Neural progenitor cell (in vitro differentiated cells): ENCODE measurements at regions not wholly inside any gene's neighbourhood (a gene's known extent, or its start where the extent isn't known, plus 50 kb on each side); places are given as distances from the start of the nearest gene placed in this dataset.
A peak's percentile ranks its signal among the peaks of the same experiment; 100 is the strongest.

Experiments
- DNase-seq: peaks from one replicate; pipeline ENCODE4 v3.0.0-alpha.2; 2016; ENCODE audit warnings: low spot score
- H2AFZ ChIP-seq: fragments of 200-600 bp; sonication (generic); replicated peaks from 2 replicates; pipeline ENCODE4 v1.6.1; 2016; ENCODE audit warnings: antibody characterized with exemption
- H3F3A ChIP-seq: fragments of 200-600 bp; sonication (generic); 2 replicates; pipeline ENCODE4 v1.6.1; 2016; ENCODE audit warnings: antibody characterized with exemption, low read depth
- H3K27ac ChIP-seq: fragments of 200-600 bp; sonication (generic); 2 replicates; pipeline ENCODE4 v1.5.1; 2016; ENCODE audit warnings: mild to moderate bottlenecking
- H3K27me3 ChIP-seq: fragments of 200-600 bp; sonication (generic); 2 replicates; pipeline ENCODE4 v1.6.1; 2016; ENCODE audit warnings: mild to moderate bottlenecking, moderate library complexity
- H3K36me3 ChIP-seq: fragments of 200-600 bp; sonication (generic); 2 replicates; pipeline ENCODE4 v1.5.1; 2016
- H3K4me1 ChIP-seq: fragments of 200-600 bp; sonication (generic); 2 replicates; pipeline ENCODE4 v1.6.1; 2016; ENCODE audit warnings: mixed run types
- H3K4me2 ChIP-seq: fragments of 200-600 bp; sonication (generic); 2 replicates; pipeline ENCODE4 v1.6.1; 2016
- H3K4me3 ChIP-seq: fragments of 200-600 bp; sonication (generic); 2 replicates; pipeline ENCODE4 v1.5.1; 2016
- H3K79me2 ChIP-seq: fragments of 200-600 bp; sonication (generic); 2 replicates; pipeline ENCODE4 v1.6.1; 2016; ENCODE audit warnings: low read depth
- H3K9ac ChIP-seq: fragments of 200-600 bp; sonication (generic); 2 replicates; pipeline ENCODE4 v1.6.1; 2016
- H3K9me3 ChIP-seq: fragments of 200-600 bp; sonication (generic); 2 replicates; pipeline ENCODE4 v1.5.1; 2016; ENCODE audit warnings: low read depth
- H4K20me1 ChIP-seq: fragments of 200-600 bp; sonication (generic); 2 replicates; pipeline ENCODE4 v1.6.1; 2016; ENCODE audit warnings: low read depth
- H3K27ac Mint-ChIP-seq: 3 replicates; pipeline ENCODE4 v1.8.0; 2021; ENCODE audit warnings: mixed read lengths
- H3K27me3 Mint-ChIP-seq: 2 replicates; pipeline ENCODE4 v1.8.0; 2022; ENCODE audit warnings: low read depth, mild to moderate bottlenecking, inconsistent platforms, moderate library complexity, mixed read lengths; ENCODE audit not compliant: insufficient read depth
- H3K36me3 Mint-ChIP-seq: 3 replicates; pipeline ENCODE4 v1.8.0; 2021; ENCODE audit warnings: mixed read lengths
- H3K4me1 Mint-ChIP-seq: 3 replicates; pipeline ENCODE4 v1.8.0; 2021; ENCODE audit warnings: mixed read lengths
- H3K4me3 Mint-ChIP-seq: 3 replicates; pipeline ENCODE4 v1.8.0; 2021; ENCODE audit warnings: mild to moderate bottlenecking, moderate library complexity, mixed read lengths
- H3K9me3 Mint-ChIP-seq: 3 replicates; pipeline ENCODE4 v1.8.0; 2020; ENCODE audit warnings: mixed read lengths
- EZH2 ChIP-seq: fragments of 200-600 bp; sonication (generic); IDR thresholded peaks from 2 replicates; pipeline ENCODE4 v1.6.1; 2017; ENCODE audit warnings: antibody characterized with exemption, mild to moderate bottlenecking, moderate library complexity
- EZH2phosphoT487 ChIP-seq: fragments of 200-600 bp; sonication (generic); IDR thresholded peaks from 2 replicates; pipeline ENCODE4 v1.6.1; 2017; ENCODE audit warnings: antibody characterized with exemption
- TF ChIP-seq, protein P1 (sequence below): fragments of 200-600 bp; sonication (generic); IDR thresholded peaks from 2 replicates; pipeline ENCODE4 v1.5.1; 2017; ENCODE audit warnings: antibody characterized with exemption, mild to moderate bottlenecking

DNA sequence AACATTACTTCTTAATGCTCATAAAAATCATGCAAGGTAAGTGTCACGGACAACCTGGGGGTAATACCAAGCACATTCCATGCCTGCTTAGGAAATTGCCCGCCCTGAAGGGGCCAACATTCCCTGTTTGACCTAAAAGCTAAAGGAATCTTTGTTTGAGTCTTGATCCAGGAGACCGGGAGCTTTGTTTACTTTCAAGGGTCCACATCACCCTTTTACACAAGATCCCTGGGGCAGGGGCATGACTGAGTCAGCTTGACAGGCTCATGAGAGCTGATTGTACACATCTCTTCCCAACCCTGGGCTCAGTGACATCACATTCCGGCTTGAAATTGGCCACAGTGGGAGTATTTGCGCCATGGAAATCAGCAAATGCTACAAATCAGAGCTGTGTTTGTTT, 248.1 kb upstream of the HABP2 start:
- H3K27ac Mint-ChIP-seq, result no peak overlapping the region
- peaks cover 8% of the 10 kb centered on the region for H3K27me3 Mint-ChIP-seq
- H3K4me1 ChIP-seq, result peaks cover 46% of the 10 kb centered on the region
- no peaks in the 10 kb centered on the region for H3K27me3 ChIP-seq
- H3F3A ChIP-seq, result peaks cover 17% of the 10 kb centered on the region
- DNase-seq, result peak; percentile 21
- no peaks in the 10 kb centered on the region for H3K9me3 ChIP-seq
- no peak overlapping the region for H3K4me3 Mint-ChIP-seq
- no peaks in the 10 kb centered on the region for H3K79me2 ChIP-seq
- no peaks in the 10 kb centered on the region for H3K36me3 Mint-ChIP-seq
- peaks cover 62% of the 10 kb centered on the region for H3K4me1 Mint-ChIP-seq
- no peak overlapping the region for H3K27ac ChIP-seq
- no peaks in the 10 kb centered on the region for H3K9me3 Mint-ChIP-seq
- peak overlapping the region; percentile 19 for H3K4me2 ChIP-seq
- no peak overlapping the region for H3K4me3 ChIP-seq
- H2AFZ ChIP-seq, result no peak overlapping the region
- H3K9ac ChIP-seq, result no peak overlapping the region
- TF ChIP-seq EZH2phosphoT487 (no peak), EZH2 (no peak)
- TF ChIP-seq, protein P1, sequence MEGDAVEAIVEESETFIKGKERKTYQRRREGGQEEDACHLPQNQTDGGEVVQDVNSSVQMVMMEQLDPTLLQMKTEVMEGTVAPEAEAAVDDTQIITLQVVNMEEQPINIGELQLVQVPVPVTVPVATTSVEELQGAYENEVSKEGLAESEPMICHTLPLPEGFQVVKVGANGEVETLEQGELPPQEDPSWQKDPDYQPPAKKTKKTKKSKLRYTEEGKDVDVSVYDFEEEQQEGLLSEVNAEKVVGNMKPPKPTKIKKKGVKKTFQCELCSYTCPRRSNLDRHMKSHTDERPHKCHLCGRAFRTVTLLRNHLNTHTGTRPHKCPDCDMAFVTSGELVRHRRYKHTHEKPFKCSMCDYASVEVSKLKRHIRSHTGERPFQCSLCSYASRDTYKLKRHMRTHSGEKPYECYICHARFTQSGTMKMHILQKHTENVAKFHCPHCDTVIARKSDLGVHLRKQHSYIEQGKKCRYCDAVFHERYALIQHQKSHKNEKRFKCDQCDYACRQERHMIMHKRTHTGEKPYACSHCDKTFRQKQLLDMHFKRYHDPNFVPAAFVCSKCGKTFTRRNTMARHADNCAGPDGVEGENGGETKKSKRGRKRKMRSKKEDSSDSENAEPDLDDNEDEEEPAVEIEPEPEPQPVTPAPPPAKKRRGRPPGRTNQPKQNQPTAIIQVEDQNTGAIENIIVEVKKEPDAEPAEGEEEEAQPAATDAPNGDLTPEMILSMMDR, result no peak
- H3K36me3 ChIP-seq, result no peaks in the 10 kb centered on the region
- H4K20me1 ChIP-seq, result peaks cover 7% of the 10 kb centered on the region

DNA sequence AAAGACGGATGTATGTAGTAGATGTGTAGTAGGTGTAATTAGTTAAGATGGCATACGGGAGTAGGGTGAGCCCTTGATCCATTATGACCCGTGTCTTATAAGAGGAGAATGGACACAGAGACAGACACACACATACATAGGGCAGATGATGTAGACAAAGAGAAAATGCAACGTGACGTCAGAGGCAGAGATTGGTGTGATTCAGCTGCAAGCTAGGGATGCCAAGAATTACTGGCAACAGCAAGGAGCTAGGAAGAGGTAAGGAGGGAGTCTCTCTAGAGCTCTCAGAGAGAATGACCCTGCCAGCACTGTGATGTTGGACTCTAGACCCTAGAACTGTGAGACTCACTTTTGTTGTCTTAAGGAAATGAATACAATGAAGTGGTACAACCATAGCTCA, 247.0 kb upstream of the HABP2 start:
- Histone ChIP-seq H3K4me1 (peaks cover 56% of the 10 kb centered on the region), H3K4me2 (no peak overlapping the region), H3K27ac (no peak overlapping the region), H3K9me3 (no peaks in the 10 kb centered on the region), H3F3A (peaks cover 27% of the 10 kb centered on the region), H3K9ac (no peak overlapping the region), H3K4me3 (no peak overlapping the region), H2AFZ (no peak overlapping the region), H3K27me3 (no peaks in the 10 kb centered on the region), H3K36me3 (no peaks in the 10 kb centered on the region), H4K20me1 (peaks cover 16% of the 10 kb centered on the region), H3K79me2 (no peaks in the 10 kb centered on the region)
- H3K9me3 Mint-ChIP-seq, result no peaks in the 10 kb centered on the region
- no peak overlapping the region for H3K27ac Mint-ChIP-seq
- peaks cover 8% of the 10 kb centered on the region for H3K27me3 Mint-ChIP-seq
- H3K4me1 Mint-ChIP-seq, result peaks cover 73% of the 10 kb centered on the region
- DNase-seq, result no peak
- TF ChIP-seq EZH2, result no peak
- no peaks in the 10 kb centered on the region for H3K36me3 Mint-ChIP-seq
- no peak overlapping the region for H3K4me3 Mint-ChIP-seq

DNA sequence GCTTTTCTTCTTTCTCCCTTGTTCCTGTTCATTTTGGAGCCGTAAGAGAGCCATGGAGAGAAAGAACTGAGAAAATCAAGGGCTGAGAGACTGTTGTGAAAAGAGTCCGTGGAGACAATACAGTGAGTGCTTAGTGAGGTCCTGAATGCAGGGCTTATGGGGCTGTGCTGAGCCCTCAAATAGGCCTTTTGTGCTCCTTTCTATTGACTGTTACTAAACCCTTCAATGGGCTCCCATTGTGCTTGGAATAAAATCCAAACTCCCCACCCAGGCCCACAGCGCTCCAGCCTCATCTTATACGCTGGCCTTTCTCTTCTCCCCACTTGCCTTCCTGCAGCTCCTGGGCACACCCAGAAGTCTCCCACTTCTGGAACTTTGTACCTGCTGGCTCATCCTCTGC, 243.1 kb upstream of the HABP2 start:
- H3K9me3 ChIP-seq, result no peaks in the 10 kb centered on the region
- TF ChIP-seq EZH2phosphoT487, result peak; percentile 84
- TF ChIP-seq, protein P1, result no peak
- H3K4me2 ChIP-seq, result peak overlapping the region; percentile 78
- no peaks in the 10 kb centered on the region for H3K36me3 ChIP-seq
- no peaks in the 10 kb centered on the region for H3K27me3 ChIP-seq
- H3K9me3 Mint-ChIP-seq, result peaks cover 2% of the 10 kb centered on the region
- peaks cover 66% of the 10 kb centered on the region for H3K4me1 ChIP-seq
- peak overlapping the region; percentile 94 for H3K27ac ChIP-seq
- no peak overlapping the region for H3K9ac ChIP-seq
- H3K4me3 Mint-ChIP-seq, result peak overlapping the region; percentile 70
- H3K4me3 ChIP-seq, result peak overlapping the region; percentile 39
- peaks cover 17% of the 10 kb centered on the region for H3K27me3 Mint-ChIP-seq
- H3K79me2 ChIP-seq, result no peaks in the 10 kb centered on the region
- peak; percentile 96 for DNase-seq
- H2AFZ ChIP-seq, result no peak overlapping the region
- peaks cover 45% of the 10 kb centered on the region for H3K4me1 Mint-ChIP-seq
- no peaks in the 10 kb centered on the region for H3K36me3 Mint-ChIP-seq
- H4K20me1 ChIP-seq, result peaks cover 16% of the 10 kb centered on the region
- peaks cover 34% of the 10 kb centered on the region for H3F3A ChIP-seq
- peak overlapping the region; percentile 96 for H3K27ac Mint-ChIP-seq

DNA sequence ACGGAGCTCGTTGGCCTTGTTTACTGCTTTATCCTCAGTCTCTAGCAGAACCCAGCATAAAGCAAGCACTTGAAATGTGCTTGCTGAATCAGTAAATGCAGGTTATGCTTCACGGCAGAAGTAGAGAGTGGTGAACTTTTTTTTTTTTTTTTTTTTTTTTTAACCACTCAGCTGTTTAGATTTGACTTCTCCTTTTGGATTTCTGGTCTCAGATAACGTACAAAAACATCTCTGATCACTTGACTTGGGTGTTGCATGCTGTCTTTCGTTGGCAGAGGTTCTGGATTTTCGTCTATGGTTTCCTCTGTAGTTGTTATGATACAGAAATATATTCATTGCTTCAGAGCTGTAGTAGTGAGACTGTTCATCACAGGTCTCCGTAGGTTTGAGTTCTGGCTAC, 242.5 kb upstream of the HABP2 start:
- no peaks in the 10 kb centered on the region for H3K27me3 ChIP-seq
- H3K4me2 ChIP-seq, result peak overlapping the region; percentile 78
- DNase-seq, result no peak
- peaks cover 34% of the 10 kb centered on the region for H3F3A ChIP-seq
- peak overlapping the region; percentile 39 for H3K4me3 ChIP-seq
- H3K9me3 ChIP-seq, result no peaks in the 10 kb centered on the region
- no peaks in the 10 kb centered on the region for H3K36me3 ChIP-seq
- peak overlapping the region; percentile 96 for H3K27ac Mint-ChIP-seq
- no peaks in the 10 kb centered on the region for H3K36me3 Mint-ChIP-seq
- H4K20me1 ChIP-seq, result peaks cover 16% of the 10 kb centered on the region
- peaks cover 18% of the 10 kb centered on the region for H3K27me3 Mint-ChIP-seq
- peaks cover 41% of the 10 kb centered on the region for H3K4me1 Mint-ChIP-seq
- H3K9me3 Mint-ChIP-seq, result peaks cover 2% of the 10 kb centered on the region
- no peak for TF ChIP-seq EZH2phosphoT487
- no peak for TF ChIP-seq EZH2
- TF ChIP-seq, protein P1, result no peak
- peak overlapping the region; percentile 71 for H3K27ac ChIP-seq
- H3K9ac ChIP-seq, result no peak overlapping the region
- H3K79me2 ChIP-seq, result no peaks in the 10 kb centered on the region
- peaks cover 61% of the 10 kb centered on the region for H3K4me1 ChIP-seq
- no peak overlapping the region for H2AFZ ChIP-seq
- H3K4me3 Mint-ChIP-seq, result peak overlapping the region; percentile 70
